Subcutaneous abdominal adipose tissue (tissue), 5 donors: ENCODE measurements at regions not wholly inside any gene's neighbourhood (a gene's known extent, or its start where the extent isn't known, plus 50 kb on each side); places are given as distances from the start of the nearest gene placed in this dataset.

Source experiments
- H3K27ac ChIP-seq: one replicate; pipeline ENCODE4 v1.7.0; 2013; ENCODE audit warnings: low read depth, mild to moderate bottlenecking, inconsistent platforms, low read length, moderate library complexity
- H3K27me3 ChIP-seq, 5 donors: one replicate each; pipeline ENCODE4 v1.7.0; 2013; ENCODE audit warnings: low read length in 5 of 5, inconsistent platforms in 1 of 5; ENCODE audit not compliant: control insufficient read depth in 5 of 5, insufficient read depth in 4 of 5
- H3K36me3 ChIP-seq, 5 donors: one replicate each; pipeline ENCODE4 v1.7.0; 2013; ENCODE audit warnings: low read length in 5 of 5; ENCODE audit not compliant: control insufficient read depth in 5 of 5, insufficient read depth in 5 of 5
- H3K4me1 ChIP-seq, 5 donors: one replicate each; pipeline ENCODE4 v1.7.0; 2013; ENCODE audit warnings: low read length in 5 of 5, mild to moderate bottlenecking in 3 of 5, moderate library complexity in 1 of 5; ENCODE audit not compliant: control insufficient read depth in 5 of 5, insufficient read depth in 5 of 5
- H3K4me3 ChIP-seq, 5 donors: one replicate each; pipeline ENCODE4 v1.7.0; 2013; ENCODE audit warnings: low read length in 5 of 5, low read depth in 1 of 5
- H3K9ac ChIP-seq, 5 donors: one replicate each; pipeline ENCODE4 v1.7.0; 2013; ENCODE audit warnings: low read length in 5 of 5, mild to moderate bottlenecking in 4 of 5, moderate library complexity in 3 of 5
- H3K9me3 ChIP-seq, 5 donors: one replicate each; pipeline ENCODE4 v1.7.0; 2013; ENCODE audit warnings: low read length in 5 of 5; ENCODE audit not compliant: control insufficient read depth in 5 of 5
- donor health status: healthy.
- donor health status: healthy.
- donor health status: healthy.
- donor health status: healthy.
- donor health status: healthy.

DNA sequence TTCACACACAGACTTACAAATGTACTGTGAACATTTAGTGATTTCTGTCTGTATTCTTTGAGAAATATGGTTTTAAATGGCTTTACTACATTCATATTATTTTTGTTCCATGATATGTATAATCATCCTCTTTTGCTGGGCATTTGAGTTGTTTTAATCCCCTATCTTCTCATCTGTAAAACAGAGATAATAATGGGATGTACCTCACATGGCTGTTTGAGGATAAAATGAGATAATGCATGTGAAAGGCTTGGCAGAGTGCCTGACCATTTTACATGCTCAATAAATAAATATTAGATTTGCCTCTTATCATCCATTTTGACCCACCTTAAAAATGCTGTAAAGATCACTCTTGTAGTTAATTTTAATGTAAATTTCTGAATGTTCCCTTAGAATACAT is 197.2 kb downstream of the C1orf94 start:
- no peaks in the 10 kb centered on the region for H3K4me1 ChIP-seq
- H3K27me3 ChIP-seq = peaks cover 4 to 19% (median 8%) of the 10 kb centered on the region in 5 donors
- H3K36me3 ChIP-seq = no peaks in the 10 kb centered on the region
- H3K9me3 ChIP-seq = no peaks in the 10 kb centered on the region
- H3K4me3 ChIP-seq = no peak overlapping the region
- H3K9ac ChIP-seq = no peak overlapping the region
- H3K27ac ChIP-seq = no peak overlapping the region

DNA sequence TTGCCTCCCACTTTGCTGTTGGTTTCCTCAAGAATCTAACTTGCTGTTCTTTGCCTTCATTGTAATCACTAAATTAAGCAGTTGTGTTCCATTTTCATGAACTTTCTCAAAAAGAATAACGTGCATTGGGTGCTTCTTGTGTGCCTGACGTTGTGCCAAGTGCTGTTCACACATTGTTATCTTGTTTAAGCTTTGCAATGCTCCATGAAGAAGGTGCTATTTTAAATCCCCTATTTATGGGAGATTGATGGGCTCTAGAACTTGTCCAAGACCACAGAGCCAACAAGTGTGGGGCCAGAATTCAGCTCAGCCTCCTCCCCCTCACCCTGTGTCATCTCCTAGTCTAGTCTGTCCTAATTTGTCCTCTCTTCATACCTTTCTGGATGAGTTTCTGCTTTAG is 199.8 kb downstream of the C1orf94 start:
- Histone ChIP-seq H3K27me3 (peaks cover 8 to 27% (median 16%) of the 10 kb centered on the region in 5 donors), H3K36me3 (no peaks in the 10 kb centered on the region), H3K9me3 (no peaks in the 10 kb centered on the region), H3K4me1 (no peaks in the 10 kb centered on the region), H3K4me3 (no peak overlapping the region), H3K27ac (no peak overlapping the region), H3K9ac (no peak overlapping the region)

GRCh38 chr1:34378968-34379856 is 202.5 kb downstream of the C1orf94 start:
- Histone ChIP-seq H3K4me3 (no peak overlapping the region), H3K4me1 (no peaks in the 10 kb centered on the region), H3K9me3 (no peaks in the 10 kb centered on the region), H3K9ac (no peak overlapping the region), H3K36me3 (no peaks in the 10 kb centered on the region), H3K27ac (no peak overlapping the region), H3K27me3 (peaks cover 8 to 27% (median 16%) of the 10 kb centered on the region in 5 donors)

GRCh38 chr1:34379911-34380310 is 203.2 kb downstream of the C1orf94 start:
- H3K27me3 ChIP-seq = peaks cover 8 to 27% (median 16%) of the 10 kb centered on the region in 5 donors

DNA sequence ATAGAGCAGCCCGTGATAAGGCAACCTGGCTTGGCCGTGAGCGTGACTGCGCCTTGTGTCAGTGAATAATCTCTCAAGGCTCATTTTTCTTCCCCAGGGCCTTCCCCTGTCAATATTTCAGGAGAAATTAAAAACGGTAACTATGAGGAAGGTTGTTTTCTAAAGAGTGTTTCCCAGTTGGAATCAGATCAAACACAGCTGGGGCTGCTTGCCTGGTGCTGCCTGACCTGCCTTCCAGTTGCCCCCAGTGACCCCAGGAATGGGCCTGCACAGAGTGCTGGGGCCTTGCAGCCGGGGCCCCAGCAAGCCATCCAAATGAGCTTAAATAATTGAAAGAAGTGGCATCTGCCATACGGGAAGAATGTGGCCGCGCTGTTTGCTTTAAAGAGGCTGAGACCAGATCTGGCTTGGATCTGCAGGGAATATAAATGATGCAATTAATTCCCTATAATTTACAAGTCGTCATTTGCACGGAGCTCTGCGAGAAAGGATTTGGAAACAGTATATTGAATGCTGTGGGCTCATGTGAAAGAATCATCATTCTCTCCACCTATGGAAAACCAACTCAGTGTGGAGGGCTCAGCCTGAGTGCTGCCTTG is 203.9 kb downstream of the C1orf94 start:
- no peak overlapping the region for H3K9ac ChIP-seq
- no peak overlapping the region for H3K27ac ChIP-seq
- H3K27me3 ChIP-seq = peaks cover 8 to 27% (median 16%) of the 10 kb centered on the region in 5 donors
- H3K36me3 ChIP-seq = no peaks in the 10 kb centered on the region
- H3K9me3 ChIP-seq = no peaks in the 10 kb centered on the region
- H3K4me3 ChIP-seq = no peak overlapping the region
- no peaks in the 10 kb centered on the region for H3K4me1 ChIP-seq

More at GRCh38 chr1:34379911-34380310, 203.2 kb downstream of the C1orf94 start:
- Histone ChIP-seq H3K9me3 (no peaks in the 10 kb centered on the region), H3K27ac (no peak overlapping the region), H3K4me1 (no peaks in the 10 kb centered on the region), H3K36me3 (no peaks in the 10 kb centered on the region), H3K9ac (no peak overlapping the region), H3K4me3 (no peak overlapping the region)

DNA sequence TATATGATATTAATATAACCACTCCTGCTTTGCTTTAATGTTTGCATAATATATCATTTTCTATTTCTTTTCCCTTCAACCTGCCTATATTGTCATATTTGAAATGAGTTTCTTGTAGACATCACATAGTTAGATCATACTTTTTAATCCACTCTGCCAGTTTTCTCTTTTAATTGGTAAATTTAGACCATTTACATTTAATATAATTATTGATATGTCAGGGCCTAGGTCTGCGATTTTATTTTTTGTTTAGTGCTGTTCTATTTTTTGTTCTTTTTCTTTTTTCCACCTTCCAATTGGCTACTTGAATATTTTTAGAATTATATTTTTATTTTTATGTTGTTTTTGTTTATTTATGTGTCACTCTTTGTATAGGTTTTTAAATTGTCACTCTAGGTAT is 213.3 kb downstream of the C1orf94 start:
- Histone ChIP-seq H3K36me3 (no peaks in the 10 kb centered on the region), H3K4me1 (no peaks in the 10 kb centered on the region), H3K27ac (no peak overlapping the region), H3K9me3 (peaks cover 4 to 11% (median 5%) of the 10 kb centered on the region in 5 donors), H3K9ac (no peak overlapping the region), H3K27me3 (no peaks in the 10 kb centered on the region), H3K4me3 (no peak overlapping the region)

DNA sequence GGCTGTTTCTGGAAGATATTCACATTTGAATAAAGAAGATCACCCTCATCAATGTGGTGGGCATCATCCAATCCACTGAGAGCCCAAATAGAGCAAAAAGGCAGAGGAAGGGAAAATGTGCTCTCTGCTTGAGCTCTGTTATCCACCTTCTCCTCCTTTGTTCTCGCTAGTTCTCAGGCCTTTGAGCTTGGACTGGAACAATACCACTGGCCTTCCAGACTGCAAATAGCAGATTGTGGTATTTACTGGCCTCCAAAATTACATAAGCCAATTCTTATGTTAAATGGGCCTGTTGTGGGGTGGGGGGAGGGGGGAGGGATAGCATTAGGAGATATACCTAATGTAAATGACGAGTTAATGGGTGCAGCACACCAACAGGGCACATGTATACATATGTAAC is 219.3 kb downstream of the C1orf94 start:
- Histone ChIP-seq H3K4me3 (no peak overlapping the region), H3K4me1 (no peaks in the 10 kb centered on the region), H3K27ac (no peak overlapping the region), H3K27me3 (no peaks in the 10 kb centered on the region), H3K9me3 (peaks cover 0 to 4% (median 0%) of the 10 kb centered on the region in 5 donors), H3K9ac (no peak overlapping the region), H3K36me3 (no peaks in the 10 kb centered on the region)

DNA sequence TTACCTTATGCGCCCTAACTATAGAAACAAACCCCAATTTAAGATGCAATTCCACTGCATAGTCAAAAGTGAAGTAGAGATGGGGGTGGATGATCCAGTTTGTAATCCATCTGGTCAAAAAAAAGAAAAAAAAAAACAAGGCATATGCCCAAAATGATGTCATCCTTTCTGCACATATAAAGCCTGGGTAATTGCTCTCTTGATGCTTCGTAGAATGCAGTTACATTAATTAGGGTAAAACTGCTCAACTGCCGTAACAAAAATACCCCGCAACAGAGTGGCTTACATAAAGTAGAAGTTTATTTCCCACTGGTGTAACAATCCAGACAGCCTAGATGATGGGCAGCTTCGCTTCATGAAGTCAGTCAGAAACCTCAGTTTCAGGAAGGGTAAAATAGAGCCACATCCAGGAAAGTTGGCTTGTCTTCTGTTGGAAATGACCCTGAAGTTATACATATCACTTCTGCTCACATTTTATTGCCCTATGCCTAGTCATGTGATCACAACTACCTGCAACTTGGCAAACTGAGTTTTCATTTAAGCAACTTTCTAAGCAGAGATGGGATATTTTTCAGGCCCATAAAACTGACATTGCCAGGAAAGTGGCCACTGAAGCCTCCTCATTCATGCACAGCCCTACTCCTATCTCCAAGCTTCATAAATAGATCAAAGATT is 221.7 kb downstream of the C1orf94 start:
- Histone ChIP-seq H3K4me1 (no peaks in the 10 kb centered on the region), H3K4me3 (no peak overlapping the region), H3K36me3 (no peaks in the 10 kb centered on the region), H3K27me3 (no peaks in the 10 kb centered on the region), H3K27ac (no peak overlapping the region), H3K9me3 (peaks cover 0 to 3% (median 0%) of the 10 kb centered on the region in 5 donors), H3K9ac (no peak overlapping the region)

GRCh38 chr1:34398916-34399275 is 222.2 kb downstream of the C1orf94 start:
- Histone ChIP-seq H3K36me3 (no peaks in the 10 kb centered on the region), H3K4me3 (no peak overlapping the region), H3K9ac (no peak overlapping the region), H3K27me3 (no peaks in the 10 kb centered on the region), H3K4me1 (no peaks in the 10 kb centered on the region), H3K27ac (no peak overlapping the region), H3K9me3 (peaks cover 0 to 3% (median 0%) of the 10 kb centered on the region in 5 donors)

DNA sequence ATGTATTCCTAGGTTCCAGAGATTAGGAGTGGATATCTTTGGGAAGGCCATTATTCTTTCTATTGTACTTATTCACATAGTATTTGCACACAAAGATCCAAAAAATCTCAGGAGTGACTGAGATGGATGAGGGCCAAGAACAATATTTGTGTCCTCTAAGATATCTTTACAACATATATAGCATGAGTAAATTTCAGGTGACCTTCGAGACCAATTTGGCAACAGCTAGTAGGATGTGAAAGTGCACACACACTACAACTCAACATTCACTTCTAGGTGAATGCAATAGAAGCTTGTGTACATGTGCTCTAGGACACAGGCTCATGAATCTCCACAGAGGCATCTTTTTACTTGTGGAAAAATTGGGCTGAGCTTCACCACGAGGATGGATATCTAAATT is 224.0 kb downstream of the C1orf94 start:
- H3K27ac ChIP-seq = no peak overlapping the region
- peaks cover 0 to 3% (median 0%) of the 10 kb centered on the region in 5 donors for H3K9me3 ChIP-seq
- H3K4me1 ChIP-seq = peaks cover 0 to 6% (median 0%) of the 10 kb centered on the region in 5 donors
- no peaks in the 10 kb centered on the region for H3K27me3 ChIP-seq
- H3K4me3 ChIP-seq = no peak overlapping the region
- H3K9ac ChIP-seq = no peak overlapping the region
- no peaks in the 10 kb centered on the region for H3K36me3 ChIP-seq
